ENCODE measurements at regions not wholly inside any gene's neighbourhood (a gene's known extent, or its start where the extent isn't known, plus 50 kb on each side); places are given as distances from the start of the nearest gene placed in this dataset.

GRCh38 chr6:138572167-138572875 is 73.0 kb upstream of the NHSL1 start (continued):
- TF ChIP-seq HOXA3 (CRISPR knock-in tag; IDR thresholded peaks at IDR 0.05) (peak; percentile 81), PAX8 (CRISPR knock-in tag; IDR thresholded peaks at IDR 0.05; ENCODE audit: borderline replicate concordance) (0 out of 2 replicates have a peak, but pooled peaks have one; percentile 54), TOE1 (CRISPR knock-in tag; IDR thresholded peaks at IDR 0.05) (no peak), SRSF9 (IDR thresholded peaks at IDR 0.05; ENCODE audit: borderline replicate concordance, insufficient read depth, low read depth, low read length, poor library complexity, severe bottlenecking) (no peak), FOXA1 (IDR thresholded peaks at IDR 0.05) (no peak), FOXA1 (CRISPR knock-in tag; IDR thresholded peaks at IDR 0.05) (peak; percentile 49), ETV5 (CRISPR knock-in tag; IDR thresholded peaks at IDR 0.05; ENCODE audit: borderline replicate concordance) (peak; percentile 58; the same call in 1 of the 2 replicates), SP1 (IDR thresholded peaks at IDR 0.05) (no peak), SP1 (CRISPR knock-in tag; IDR thresholded peaks at IDR 0.05) (peak; percentile 44; the same call in 1 of the 2 replicates), ARNT2 (CRISPR knock-in tag; IDR thresholded peaks at IDR 0.05; ENCODE audit: low read depth) (0 out of 2 replicates have a peak, but pooled peaks have one; percentile 37), SALL2 (CRISPR knock-in tag; IDR thresholded peaks at IDR 0.05) (0 out of 2 replicates have a peak, but pooled peaks have one; percentile 26), CBX2 (IDR thresholded peaks at IDR 0.05; ENCODE audit: low read depth, low read length) (no peak), CBX2 (CRISPR knock-in tag; IDR thresholded peaks at IDR 0.05; ENCODE audit: low read depth) (no peak), RFXAP (CRISPR knock-in tag; IDR thresholded peaks at IDR 0.05; ENCODE audit: borderline replicate concordance) (peak; percentile 81), HDAC1 (CRISPR knock-in tag; IDR thresholded peaks at IDR 0.05) (peak; percentile 93), ZNF350 (CRISPR knock-in tag; IDR thresholded peaks at IDR 0.05; ENCODE audit: borderline replicate concordance, low read depth) (peak; percentile 68; the same call in 1 of the 2 replicates), IKZF5 (CRISPR knock-in tag; IDR thresholded peaks at IDR 0.05) (peak; percentile 93), NFE2 (CRISPR knock-in tag; IDR thresholded peaks at IDR 0.05) (no peak), MXD3 (CRISPR knock-in tag; IDR thresholded peaks at IDR 0.05) (no peak; the same call in 1 of the 2 replicates), TARDBP (CRISPR knock-in tag; IDR thresholded peaks at IDR 0.05) (peak; percentile 82), MED1 (CRISPR knock-in tag; IDR thresholded peaks at IDR 0.05) (peak; percentile 83), SMAD3 (CRISPR knock-in tag; IDR thresholded peaks at IDR 0.05) (peak; percentile 96), JARID2 (CRISPR knock-in tag; IDR thresholded peaks at IDR 0.05; ENCODE audit: insufficient replicate concordance) (no peak), MXD4 (CRISPR knock-in tag; IDR thresholded peaks at IDR 0.05) (peak; percentile 73), ZGPAT (CRISPR knock-in tag; IDR thresholded peaks at IDR 0.05) (peak; percentile 81), ZNF205 (CRISPR knock-in tag; IDR thresholded peaks at IDR 0.05) (peak; percentile 87), ZBTB8A (CRISPR knock-in tag; IDR thresholded peaks at IDR 0.05; ENCODE audit: borderline replicate concordance, low read depth) (no peak), ZSCAN20 (CRISPR knock-in tag; IDR thresholded peaks at IDR 0.05; ENCODE audit: borderline replicate concordance) (peak; percentile 64; the same call in 1 of the 2 replicates)
